Caco-2 (cell line): ENCODE measurements at regions not wholly inside any gene's neighbourhood (a gene's known extent, or its start where the extent isn't known, plus 50 kb on each side); places are given as distances from the start of the nearest gene placed in this dataset.

Experiments
- BruUV-seq: library from RNA; stranded (reverse); fragments of 400-500 nt; replicated peaks from 2 replicates; lab custom pipeline; 2021; lab: Mats Ljungman, UMichigan
- CTCF ChIA-PET: fragments of 300-600 bp; sonication (Branson Sonifier 250); formaldehyde crosslinking; loops from one replicate; lab custom pipeline; 2022; ENCODE audit warnings: antibody characterized with exemption; lab: Charles Lee
- POLR2A ChIA-PET: fragments of 300-600 bp; sonication (Branson Sonifier 250); formaldehyde crosslinking; loops from one replicate; lab custom pipeline; 2022; ENCODE audit warnings: antibody characterized with exemption; lab: Charles Lee
- DNase-seq, 2 experiments: peaks; one replicate each; pipeline versions ENCODE4 v3.0.0 to v3.0.0-alpha.2; 2020 to 2022
- H3K27me3 ChIP-seq: replicated peaks from 2 replicates; pipeline ENCODE4 v1.6.0; 2011; ENCODE audit warnings: low read length; ENCODE audit not compliant: control insufficient read depth, insufficient read depth
- H3K36me3 ChIP-seq: 2 replicates; pipeline ENCODE4 v1.5.1; 2011; ENCODE audit warnings: low read length; ENCODE audit not compliant: control insufficient read depth, insufficient read depth
- H3K4me1 ChIP-seq: fragments of 250-450 bp; sonication (Bioruptor Pico); 2 replicates; pipeline ENCODE4 v1.5.1; 2020; ENCODE audit warnings: mild to moderate bottlenecking
- H3K4me3 ChIP-seq: 2 replicates; pipeline ENCODE4 v1.5.1; 2011; ENCODE audit warnings: low read depth, mild to moderate bottlenecking, control low read depth, low read length
- H3K9me3 ChIP-seq: fragments of 250-450 bp; sonication (Bioruptor Pico); 2 replicates; pipeline ENCODE4 v1.5.1; 2020; ENCODE audit warnings: mild to moderate bottlenecking, moderate library complexity
- H3K27ac Mint-ChIP-seq: one replicate; pipeline ENCODE4 v1.8.0; 2022; ENCODE audit warnings: mixed read lengths; ENCODE audit not compliant: unreplicated experiment
- H3K27me3 Mint-ChIP-seq: one replicate; pipeline ENCODE4 v1.8.0; 2022; ENCODE audit warnings: mixed read lengths; ENCODE audit not compliant: insufficient read depth, unreplicated experiment
- H3K36me3 Mint-ChIP-seq: one replicate; pipeline ENCODE4 v1.8.0; 2022; ENCODE audit warnings: mild to moderate bottlenecking, mixed read lengths; ENCODE audit not compliant: insufficient read depth, unreplicated experiment
- H3K4me1 Mint-ChIP-seq: one replicate; pipeline ENCODE4 v1.8.0; 2022; ENCODE audit warnings: low read depth, mixed read lengths; ENCODE audit not compliant: unreplicated experiment
- H3K4me3 Mint-ChIP-seq: one replicate; pipeline ENCODE4 v1.8.0; 2022; ENCODE audit warnings: mild to moderate bottlenecking, moderate library complexity, mixed read lengths; ENCODE audit not compliant: unreplicated experiment
- H3K9me3 Mint-ChIP-seq: one replicate; pipeline ENCODE4 v1.8.0; 2022; ENCODE audit warnings: mixed read lengths; ENCODE audit not compliant: unreplicated experiment
- intact Hi-C: fragments of 100-400 bp; cut with micrococcal nuclease; formaldehyde crosslinking; loops from one replicate; pipeline ENCODE4 v1.10.0; 2022; ENCODE audit not compliant: unreplicated experiment
- TF ChIP-seq, protein P1 (sequence below), 2 experiments: fragments of 200-600 bp in 1 of 2; IDR thresholded peaks; 1 replicate in 1 of 2; 2 replicates in 1 of 2; pipeline versions ENCODE4 v1.5.1 to v1.8.0; 2011 to 2022; ENCODE audit warnings: antibody characterized with exemption in 1 of 2, control low read depth in 1 of 2, inconsistent platforms in 1 of 2, low read depth in 1 of 2, low read length in 1 of 2, mild to moderate bottlenecking in 1 of 2, moderate library complexity in 1 of 2; ENCODE audit not compliant: insufficient read depth in 1 of 2, severe bottlenecking in 1 of 2, unreplicated experiment in 1 of 2

DNA sequence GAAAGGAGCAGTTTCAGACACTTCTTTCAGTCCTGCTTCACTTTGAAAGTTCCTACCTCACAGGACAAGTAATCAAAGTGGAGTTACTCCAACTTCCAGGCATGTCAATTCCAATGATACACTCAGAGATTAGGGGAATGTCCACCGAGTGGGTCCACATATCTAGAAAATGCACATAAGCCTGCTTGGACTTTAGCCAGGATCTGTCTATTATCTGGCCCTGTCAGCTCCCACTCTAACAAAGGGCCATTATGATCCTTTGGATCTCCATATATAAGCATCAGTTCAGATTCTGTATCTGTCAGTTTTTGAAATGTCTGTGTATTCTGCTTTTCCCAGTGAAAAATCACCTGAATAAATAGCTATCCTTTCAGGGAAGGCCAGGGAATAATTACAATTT, 112.9 kb upstream of the ATXN7L3B start:
- no TSS peak for BruUV-seq
- no peaks in the 10 kb centered on the region for H3K27me3 ChIP-seq

DNA sequence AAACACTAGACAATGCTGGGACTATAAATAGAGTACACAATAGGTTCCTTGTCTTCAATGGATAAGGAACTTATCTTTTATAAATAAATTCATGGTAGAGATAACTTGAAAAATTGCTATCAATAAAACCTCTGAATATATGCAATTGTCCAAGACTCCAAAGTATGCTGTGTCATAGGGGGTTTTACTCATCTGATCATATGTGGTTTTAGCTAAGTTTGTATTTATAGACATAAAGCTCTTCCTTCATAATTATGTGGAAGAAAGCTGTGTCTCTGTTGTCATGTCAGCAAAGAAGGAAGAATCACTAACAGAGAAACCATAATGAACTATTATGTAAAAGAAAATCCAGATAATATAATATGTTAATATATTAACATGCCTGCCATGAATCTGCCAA, 111.5 kb upstream of the ATXN7L3B start:
- H3K4me3 Mint-ChIP-seq = no peak overlapping the region
- CTCF ChIA-PET = no interaction called here
- TF ChIP-seq, protein P1, sequence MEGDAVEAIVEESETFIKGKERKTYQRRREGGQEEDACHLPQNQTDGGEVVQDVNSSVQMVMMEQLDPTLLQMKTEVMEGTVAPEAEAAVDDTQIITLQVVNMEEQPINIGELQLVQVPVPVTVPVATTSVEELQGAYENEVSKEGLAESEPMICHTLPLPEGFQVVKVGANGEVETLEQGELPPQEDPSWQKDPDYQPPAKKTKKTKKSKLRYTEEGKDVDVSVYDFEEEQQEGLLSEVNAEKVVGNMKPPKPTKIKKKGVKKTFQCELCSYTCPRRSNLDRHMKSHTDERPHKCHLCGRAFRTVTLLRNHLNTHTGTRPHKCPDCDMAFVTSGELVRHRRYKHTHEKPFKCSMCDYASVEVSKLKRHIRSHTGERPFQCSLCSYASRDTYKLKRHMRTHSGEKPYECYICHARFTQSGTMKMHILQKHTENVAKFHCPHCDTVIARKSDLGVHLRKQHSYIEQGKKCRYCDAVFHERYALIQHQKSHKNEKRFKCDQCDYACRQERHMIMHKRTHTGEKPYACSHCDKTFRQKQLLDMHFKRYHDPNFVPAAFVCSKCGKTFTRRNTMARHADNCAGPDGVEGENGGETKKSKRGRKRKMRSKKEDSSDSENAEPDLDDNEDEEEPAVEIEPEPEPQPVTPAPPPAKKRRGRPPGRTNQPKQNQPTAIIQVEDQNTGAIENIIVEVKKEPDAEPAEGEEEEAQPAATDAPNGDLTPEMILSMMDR (IDR thresholded peaks at IDR 0.05; ENCODE audit: insufficient read depth in 1 of 2, low read depth in 1 of 2, low read length in 1 of 2, severe bottlenecking in 1 of 2, unreplicated experiment in 1 of 2) = no peak
- no peaks in the 10 kb centered on the region for H3K27me3 Mint-ChIP-seq
- Histone ChIP-seq H3K4me3 (no peak overlapping the region), H3K9me3 (no peaks in the 10 kb centered on the region), H3K36me3 (no peaks in the 10 kb centered on the region), H3K27me3 (no peaks in the 10 kb centered on the region), H3K4me1 (0 out of 2 replicates have a peak, but pooled peaks cover 3% of the 10 kb centered on the region)
- no peak overlapping the region for H3K27ac Mint-ChIP-seq
- no TSS peak for BruUV-seq
- peaks cover 5% of the 10 kb centered on the region for H3K4me1 Mint-ChIP-seq
- H3K9me3 Mint-ChIP-seq = no peaks in the 10 kb centered on the region
- DNase-seq = no peak
- H3K36me3 Mint-ChIP-seq = no peaks in the 10 kb centered on the region
- intact Hi-C loops = no loop called here
- POLR2A ChIA-PET = no interaction called here

More for the DNA sequence above, 112.9 kb upstream of the ATXN7L3B start:
- H3K36me3 ChIP-seq = no peaks in the 10 kb centered on the region
- no peak for DNase-seq
- H3K4me3 ChIP-seq = no peak overlapping the region
- Mint-ChIP-seq H3K4me1 (peaks cover 5% of the 10 kb centered on the region), H3K9me3 (no peaks in the 10 kb centered on the region), H3K36me3 (no peaks in the 10 kb centered on the region), H3K4me3 (no peak overlapping the region), H3K27me3 (no peaks in the 10 kb centered on the region), H3K27ac (no peak overlapping the region)
- 0 out of 2 replicates have a peak, but pooled peaks cover 3% of the 10 kb centered on the region for H3K4me1 ChIP-seq
- no peaks in the 10 kb centered on the region for H3K9me3 ChIP-seq
- CTCF ChIA-PET = no interaction called here
- intact Hi-C loops = no loop called here
- POLR2A ChIA-PET = no interaction called here
- TF ChIP-seq, protein P1 (IDR thresholded peaks at IDR 0.05; ENCODE audit: insufficient read depth in 1 of 2, low read depth in 1 of 2, low read length in 1 of 2, severe bottlenecking in 1 of 2, unreplicated experiment in 1 of 2) = no peak

DNA sequence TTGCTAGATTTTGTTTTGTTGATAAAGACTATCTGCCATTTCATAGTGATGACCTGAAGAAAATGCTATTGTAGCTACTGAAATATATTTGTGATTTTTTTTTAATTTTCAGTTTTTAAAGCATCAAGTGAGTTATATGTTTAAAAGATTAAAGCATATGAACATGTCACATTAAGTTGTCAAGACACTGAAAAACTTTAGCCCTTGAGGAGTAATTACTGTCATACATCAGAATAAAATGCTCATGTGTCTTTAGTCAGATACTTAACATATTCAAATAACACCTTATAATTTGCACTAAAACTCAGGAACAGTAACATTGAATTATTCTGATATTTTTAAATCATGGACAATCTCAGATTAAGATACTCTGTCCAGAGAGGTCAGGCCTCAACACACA, 108.1 kb upstream of the ATXN7L3B start:
- 0 out of 2 replicates have a peak, but pooled peaks cover 3% of the 10 kb centered on the region for H3K4me1 ChIP-seq
- no peaks in the 10 kb centered on the region for H3K36me3 ChIP-seq
- BruUV-seq = no TSS peak
- DNase-seq = no peak
- Mint-ChIP-seq H3K4me1 (peaks cover 5% of the 10 kb centered on the region), H3K27ac (no peak overlapping the region), H3K4me3 (no peak overlapping the region), H3K36me3 (no peaks in the 10 kb centered on the region), H3K27me3 (no peaks in the 10 kb centered on the region), H3K9me3 (no peaks in the 10 kb centered on the region)
- intact Hi-C loops = no loop called here
- ChIA-PET CTCF (no interaction called here), POLR2A (no interaction called here)
- no peaks in the 10 kb centered on the region for H3K9me3 ChIP-seq
- no peak overlapping the region for H3K4me3 ChIP-seq
- H3K27me3 ChIP-seq = no peaks in the 10 kb centered on the region
- TF ChIP-seq, protein P1 (IDR thresholded peaks at IDR 0.05; ENCODE audit: insufficient read depth in 1 of 2, low read depth in 1 of 2, low read length in 1 of 2, severe bottlenecking in 1 of 2, unreplicated experiment in 1 of 2) = no peak
